A673 (cell line): ENCODE measurements at regions not wholly inside any gene's neighbourhood (a gene's known extent, or its start where the extent isn't known, plus 50 kb on each side); places are given as distances from the start of the nearest gene placed in this dataset.

Source experiments
- CTCF ChIP-seq: fragments of 300-800, 200-600 bp; sonication (generic); conservative IDR thresholded peaks from 2 replicates; pipeline ENCODE4 v1.5.1; 2017; ENCODE audit warnings: low read depth, mild to moderate bottlenecking, antibody characterized with exemption, low read length, moderate library complexity, mixed read lengths
- EZH2 ChIP-seq: fragments of 200-600 bp; sonication (generic); IDR thresholded peaks from 2 replicates; pipeline ENCODE4 v1.6.1; 2017; ENCODE audit warnings: borderline replicate concordance, low read depth, mild to moderate bottlenecking, mixed read lengths, antibody characterized with exemption, low read length; ENCODE audit not compliant: poor library complexity, severe bottlenecking

GRCh38 chr6:48961781-48962415 is 501.2 kb downstream of the MMUT start:
- TF ChIP-seq EZH2, result no peak
- TF ChIP-seq CTCF, result no peak
